GM12872 (cell line): ENCODE measurements at regions not wholly inside any gene's neighbourhood (a gene's known extent, or its start where the extent isn't known, plus 50 kb on each side); places are given as distances from the start of the nearest gene placed in this dataset.

Source experiments
- CTCF ChIP-seq: IDR thresholded peaks from 3 replicates; pipeline ENCODE4 v1.5.1; 2011; ENCODE audit warnings: low read depth, mild to moderate bottlenecking, low read length, moderate library complexity; ENCODE audit not compliant: insufficient read depth

GRCh38 chr19:29010276-29010675, 202.7 kb downstream of the UQCRFS1 start:
- no peak for TF ChIP-seq CTCF

- no peak for TF ChIP-seq CTCF
Observed at GRCh38 chr19:29006057-29006735, 206.8 kb downstream of the UQCRFS1 start.

- TF ChIP-seq CTCF = no peak
Observed at GRCh38 chr19:29004796-29005195, 208.2 kb downstream of the UQCRFS1 start.

GRCh38 chr19:29003641-29004409, 209.1 kb downstream of the UQCRFS1 start:
- TF ChIP-seq CTCF = no peak

GRCh38 chr19:29002336-29002735, 210.6 kb downstream of the UQCRFS1 start:
- no peak for TF ChIP-seq CTCF

GRCh38 chr19:29001597-29002245, 211.2 kb downstream of the UQCRFS1 start:
- no peak for TF ChIP-seq CTCF

GRCh38 chr19:29001141-29001581, 211.8 kb downstream of the UQCRFS1 start:
- no peak for TF ChIP-seq CTCF
